ENCODE measurements at regions not wholly inside any gene's neighbourhood (a gene's known extent, or its start where the extent isn't known, plus 50 kb on each side); places are given as distances from the start of the nearest gene placed in this dataset.

DNA sequence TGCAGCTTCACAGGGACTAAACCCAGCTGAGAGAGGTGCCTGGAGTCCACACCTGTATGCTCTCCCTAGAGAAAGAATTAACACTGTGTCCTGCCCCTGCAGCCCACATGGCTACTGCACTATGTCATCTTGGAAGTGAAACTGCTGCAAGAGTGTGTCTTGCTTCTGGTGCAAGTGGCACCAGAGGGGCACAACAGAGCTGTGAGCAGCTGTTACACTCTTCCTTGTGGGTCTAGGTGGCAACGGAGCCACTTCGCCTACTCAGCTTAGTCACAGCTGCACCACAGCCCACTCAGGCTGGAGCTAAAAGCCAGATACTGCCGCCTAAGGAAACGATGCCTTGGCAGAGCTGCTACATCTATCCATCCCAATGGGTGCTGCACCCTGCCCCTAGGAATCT lies 391.4 kb downstream of the COL12A1 start:
- H3K4me3 ChIP-seq (ENCODE audit: low read depth, low read length) = no peak overlapping the region
- no peak for TF ChIP-seq CTCF (IDR thresholded peaks at IDR 0.05; ENCODE audit: insufficient read depth, low read length)
- no peak for DNase-seq (ENCODE audit: low read depth)

GRCh38 chr6:74807674-74808073 lies 398.2 kb downstream of the COL12A1 start:
- no peak overlapping the region for H3K4me3 ChIP-seq (ENCODE audit: low read depth, low read length)
- DNase-seq (ENCODE audit: low read depth) = no peak
- TF ChIP-seq CTCF (IDR thresholded peaks at IDR 0.05; ENCODE audit: insufficient read depth, low read length) = no peak

DNA sequence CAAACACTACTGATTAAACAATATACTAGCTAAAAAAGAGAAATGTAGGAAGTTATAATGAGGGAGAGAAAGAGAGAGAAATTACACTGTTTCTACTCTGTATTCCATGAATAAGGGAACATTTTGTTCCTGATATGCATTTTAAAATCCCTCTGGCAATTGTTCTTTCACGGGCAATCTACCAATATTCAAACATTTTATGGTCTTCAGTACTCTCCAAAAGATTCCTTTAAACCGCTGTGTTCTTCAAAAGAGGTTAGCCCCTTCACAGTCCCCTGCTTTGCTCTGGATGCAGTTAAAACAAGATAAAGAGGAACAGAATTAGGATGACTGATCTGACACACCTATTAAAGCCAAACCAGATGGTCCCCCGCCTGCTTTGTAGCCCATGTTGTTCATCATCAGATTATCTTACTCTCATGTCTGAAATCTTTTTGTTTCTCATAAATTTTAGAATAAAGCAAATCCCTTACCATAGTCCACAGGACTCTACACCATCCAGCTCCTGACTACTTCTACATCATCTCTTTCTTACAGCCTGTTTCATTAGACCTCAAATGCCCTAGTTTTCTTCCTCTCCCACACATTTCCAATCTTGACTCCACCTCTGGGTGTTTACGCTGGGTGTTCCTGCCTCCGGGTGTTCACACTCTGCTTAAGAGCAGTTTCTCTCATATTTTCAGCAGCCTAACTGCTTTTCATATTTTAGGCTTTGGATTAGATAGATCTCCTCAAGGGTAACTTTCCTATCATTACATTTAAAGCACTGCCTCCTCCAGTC lies 399.7 kb downstream of the COL12A1 start:
- no peak for TF ChIP-seq CTCF (IDR thresholded peaks at IDR 0.05; ENCODE audit: insufficient read depth, low read length)
- H3K4me3 ChIP-seq (ENCODE audit: low read depth, low read length) = no peak overlapping the region
- DNase-seq (ENCODE audit: low read depth) = no peak

GRCh38 chr6:74798302-74798701 lies 407.6 kb downstream of the COL12A1 start:
- no peak for TF ChIP-seq CTCF (IDR thresholded peaks at IDR 0.05; ENCODE audit: insufficient read depth, low read length)
- no peak for DNase-seq (ENCODE audit: low read depth)
- H3K4me3 ChIP-seq (ENCODE audit: low read depth, low read length) = no peak overlapping the region

DNA sequence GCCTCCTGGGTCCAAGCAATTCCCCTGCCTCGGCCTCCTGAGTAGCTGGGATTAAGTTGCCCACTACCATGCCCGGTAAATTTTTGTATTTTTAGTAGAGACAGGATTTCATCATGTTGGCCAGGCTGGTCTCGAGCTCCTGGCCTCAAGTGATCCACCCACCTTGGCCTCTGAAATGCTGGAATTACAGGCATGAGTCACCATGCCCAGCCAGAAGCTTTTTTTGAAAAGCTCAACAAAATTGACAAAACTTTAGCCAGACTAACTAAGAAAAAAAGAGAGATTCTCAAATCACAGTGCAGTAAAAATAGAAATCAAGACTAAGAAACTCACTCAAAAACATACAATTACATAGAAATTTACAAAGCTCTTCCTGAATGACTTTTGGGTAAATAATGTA lies 420.6 kb downstream of the COL12A1 start:
- H3K4me3 ChIP-seq (ENCODE audit: low read depth, low read length) = no peak overlapping the region
- DNase-seq (ENCODE audit: low read depth) = peak; percentile 10
- TF ChIP-seq CTCF (IDR thresholded peaks at IDR 0.05; ENCODE audit: insufficient read depth, low read length) = no peak

GRCh38 chr6:74782346-74782745 lies 423.5 kb downstream of the COL12A1 start:
- no peak for TF ChIP-seq CTCF (IDR thresholded peaks at IDR 0.05; ENCODE audit: insufficient read depth, low read length)
- no peak for DNase-seq (ENCODE audit: low read depth)
- no peak overlapping the region for H3K4me3 ChIP-seq (ENCODE audit: low read depth, low read length)

DNA sequence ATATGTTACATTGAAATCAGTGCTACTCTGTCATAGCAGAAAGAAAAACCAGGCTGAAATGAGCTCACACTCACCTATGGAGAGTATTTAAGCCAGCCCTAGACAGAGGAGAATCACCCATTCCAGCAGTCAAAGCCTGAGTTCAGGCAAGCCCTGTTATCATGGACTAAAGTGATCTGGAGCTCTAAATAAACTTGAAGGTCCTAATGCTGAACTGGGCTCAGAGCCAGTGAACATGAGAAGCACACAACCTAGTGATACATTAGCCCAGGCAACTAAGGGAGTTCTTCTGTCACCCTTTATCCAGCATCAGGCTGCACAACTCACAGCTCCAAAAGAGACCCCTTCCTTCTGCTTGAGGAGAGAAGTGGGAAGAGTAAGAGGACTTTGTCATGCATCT lies 425.0 kb downstream of the COL12A1 start:
- TF ChIP-seq CTCF (IDR thresholded peaks at IDR 0.05; ENCODE audit: insufficient read depth, low read length) = no peak
- no peak for DNase-seq (ENCODE audit: low read depth)
- H3K4me3 ChIP-seq (ENCODE audit: low read depth, low read length) = no peak overlapping the region

Data from fibroblast of the aortic adventitia (primary cell).